Adrenal gland (tissue), 5 donors: ENCODE measurements at regions not wholly inside any gene's neighbourhood (a gene's known extent, or its start where the extent isn't known, plus 50 kb on each side); places are given as distances from the start of the nearest gene placed in this dataset.

Source experiments
- POLR2A ChIP-seq, 2 donors: fragments of 450-650 bp; IDR thresholded peaks; one replicate each; pipeline ENCODE4 v1.6.1; 2017; ENCODE audit warnings: antibody characterized with exemption in 2 of 2, mild to moderate bottlenecking in 2 of 2, moderate library complexity in 1 of 2
- TF ChIP-seq, protein P1 (sequence below), 6 experiments: fragments of 450-650 bp in 4 of 6; fragments of 200-600 bp in 2 of 6; sonication (generic) in 1 of 6; IDR thresholded peaks; 1 replicate in 5 of 6; 2 replicates in 1 of 6; pipeline versions ENCODE4 v1.5.1 to v1.8.0; 2016 to 2021; ENCODE audit warnings: antibody characterized with exemption in 6 of 6, mild to moderate bottlenecking in 2 of 6, moderate library complexity in 1 of 6
- donor health status: DM: no; HTN: no; CAD: no.

GRCh38 chrX:30995705-30996104 lies 76.1 kb downstream of the FTHL17 start:
- TF ChIP-seq, protein P1, sequence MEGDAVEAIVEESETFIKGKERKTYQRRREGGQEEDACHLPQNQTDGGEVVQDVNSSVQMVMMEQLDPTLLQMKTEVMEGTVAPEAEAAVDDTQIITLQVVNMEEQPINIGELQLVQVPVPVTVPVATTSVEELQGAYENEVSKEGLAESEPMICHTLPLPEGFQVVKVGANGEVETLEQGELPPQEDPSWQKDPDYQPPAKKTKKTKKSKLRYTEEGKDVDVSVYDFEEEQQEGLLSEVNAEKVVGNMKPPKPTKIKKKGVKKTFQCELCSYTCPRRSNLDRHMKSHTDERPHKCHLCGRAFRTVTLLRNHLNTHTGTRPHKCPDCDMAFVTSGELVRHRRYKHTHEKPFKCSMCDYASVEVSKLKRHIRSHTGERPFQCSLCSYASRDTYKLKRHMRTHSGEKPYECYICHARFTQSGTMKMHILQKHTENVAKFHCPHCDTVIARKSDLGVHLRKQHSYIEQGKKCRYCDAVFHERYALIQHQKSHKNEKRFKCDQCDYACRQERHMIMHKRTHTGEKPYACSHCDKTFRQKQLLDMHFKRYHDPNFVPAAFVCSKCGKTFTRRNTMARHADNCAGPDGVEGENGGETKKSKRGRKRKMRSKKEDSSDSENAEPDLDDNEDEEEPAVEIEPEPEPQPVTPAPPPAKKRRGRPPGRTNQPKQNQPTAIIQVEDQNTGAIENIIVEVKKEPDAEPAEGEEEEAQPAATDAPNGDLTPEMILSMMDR (IDR thresholded peaks at IDR 0.05), result no peak
- no peak for TF ChIP-seq POLR2A (IDR thresholded peaks at IDR 0.05)
